HCT116 (cell line): ENCODE measurements at regions not wholly inside any gene's neighbourhood (a gene's known extent, or its start where the extent isn't known, plus 50 kb on each side); places are given as distances from the start of the nearest gene placed in this dataset.
A peak's percentile ranks its signal among the peaks of the same experiment; 100 is the strongest.

ENCODE experiments used
- ATAC-seq: fragments of 200-7000 bp; cut with Tn5 transposase; 2 replicates; pipeline ENCODE4 v1.9.1; 2020; ENCODE audit warnings: mild to moderate bottlenecking, moderate library complexity
- BruUV-seq: library from RNA; stranded (reverse); fragments of 400-500 nt; replicated peaks from 2 replicates; lab custom pipeline; 2021; lab: Mats Ljungman, UMichigan
- CTCF ChIA-PET: fragments of 300-600 bp; sonication (Branson Sonifier 250); formaldehyde crosslinking; loops from one replicate; lab custom pipeline; 2021; ENCODE audit warnings: antibody characterized with exemption; lab: Charles Lee
- POLR2A ChIA-PET: fragments of 300-600, 350-600 bp; sonication (Branson Sonifier 250); formaldehyde crosslinking; loops from one replicate; lab custom pipeline; 2021; ENCODE audit warnings: antibody characterized with exemption; lab: Charles Lee
- RAD21 ChIA-PET, 2 experiments: fragments of 300-600 bp; sonication (Branson Sonifier 250); formaldehyde crosslinking; loops; one replicate each; lab custom pipeline; 2023; ENCODE audit warnings: low total read pairs in 2 of 2; ENCODE audit not compliant: uncharacterized antibody in 2 of 2, unreplicated experiment in 2 of 2, low non-redundant PET in 1 of 2; lab: Charles Lee
- DNase-seq: peaks from one replicate; pipeline ENCODE4 v3.0.0-alpha.2; 2010; ENCODE audit warnings: low read depth, low spot score
- H2AFZ ChIP-seq: fragments of 200-600 bp; shearing (Covaris generic), sonication (generic); 2 replicates; pipeline ENCODE4 v1.6.1; 2017; ENCODE audit warnings: low read depth, mixed run types, mixed read lengths, antibody characterized with exemption, low read length; ENCODE audit not compliant: poor library complexity, severe bottlenecking
- H3K27ac ChIP-seq: 2 replicates; pipeline ENCODE4 v1.5.1; 2012; ENCODE audit warnings: low read depth, low read length
- H3K27me3 ChIP-seq: fragments of 200-600 bp; sonication (generic); 2 replicates; pipeline ENCODE4 v1.6.1; 2016; ENCODE audit warnings: mixed run types, low read length, mixed read lengths; ENCODE audit not compliant: insufficient read depth
- H3K36me3 ChIP-seq, 2 experiments: fragments of 200-500 bp in 1 of 2; fragments of 200-600 bp in 1 of 2; sonication (Bioruptor generic) in 1 of 2; sonication (generic) in 1 of 2; 2 replicates each; pipeline versions ENCODE4 v1.5.1 to v1.6.1; 2014 to 2016; ENCODE audit warnings: low read length in 2 of 2, inconsistent platforms in 1 of 2, mixed read lengths in 1 of 2, mixed run types in 1 of 2; ENCODE audit not compliant: insufficient read depth in 2 of 2, control insufficient read depth in 1 of 2
- H3K4me1 ChIP-seq, 2 experiments: fragments of 200-600 bp in 1 of 2; sonication (generic) in 1 of 2; 2 replicates each; pipeline versions ENCODE4 v1.5.1 to v1.6.1; 2012 to 2017; ENCODE audit warnings: low read length in 2 of 2, inconsistent platforms in 1 of 2, mild to moderate bottlenecking in 1 of 2, mixed read lengths in 1 of 2, mixed run types in 1 of 2, moderate library complexity in 1 of 2; ENCODE audit not compliant: insufficient read depth in 2 of 2, control insufficient read depth in 1 of 2
- H3K4me2 ChIP-seq: fragments of 200-600 bp; sonication (generic); 2 replicates; pipeline ENCODE4 v1.6.1; 2017; ENCODE audit warnings: mixed run types, low read length, mixed read lengths
- H3K4me3 ChIP-seq, 2 experiments: fragments of 200-600 bp in 1 of 2; sonication (generic) in 1 of 2; replicated peaks in 1 of 2; 2 replicates each; pipeline ENCODE4 v1.5.1; 2011 to 2016; ENCODE audit warnings: low read length in 2 of 2, control low read depth in 1 of 2, low read depth in 1 of 2, mild to moderate bottlenecking in 1 of 2, mixed read lengths in 1 of 2, mixed run types in 1 of 2
- H3K79me2 ChIP-seq: fragments of 200-600 bp; sonication (generic); 2 replicates; pipeline ENCODE4 v1.6.1; 2017; ENCODE audit warnings: mild to moderate bottlenecking, mixed run types, low read length, moderate library complexity, mixed read lengths; ENCODE audit not compliant: insufficient read depth
- H3K9ac ChIP-seq: fragments of 200-600 bp; sonication (generic); 2 replicates; pipeline ENCODE4 v1.6.1; 2016; ENCODE audit warnings: low read length, mixed read lengths
- H3K9me2 ChIP-seq: fragments of 200-600 bp; sonication (generic), shearing (Covaris generic); 2 replicates; pipeline ENCODE4 v1.6.1; 2017; ENCODE audit warnings: mixed run types, mild to moderate bottlenecking, moderate library complexity; ENCODE audit not compliant: insufficient read depth
- H3K9me3 ChIP-seq, 2 experiments: fragments of 200-500 bp in 1 of 2; fragments of 200-600 bp in 1 of 2; sonication (Bioruptor generic) in 1 of 2; sonication (generic) in 1 of 2; 2 replicates each; pipeline ENCODE4 v1.6.1; 2014 to 2017; ENCODE audit warnings: low read length in 2 of 2, mixed read lengths in 2 of 2, inconsistent platforms in 1 of 2, low read depth in 1 of 2, mild to moderate bottlenecking in 1 of 2, mixed run types in 1 of 2, moderate library complexity in 1 of 2; ENCODE audit not compliant: control insufficient read depth in 1 of 2, insufficient read depth in 1 of 2
- H4K20me1 ChIP-seq: fragments of 200-600 bp; sonication (generic), shearing (Covaris generic); 2 replicates; pipeline ENCODE4 v1.6.1; 2017; ENCODE audit warnings: mixed run types, mild to moderate bottlenecking, moderate library complexity; ENCODE audit not compliant: insufficient read depth
- CBX3 ChIP-seq: IDR thresholded peaks from 2 replicates; pipeline ENCODE4 v1.6.1; 2012; ENCODE audit warnings: low read depth
- CEBPB ChIP-seq: IDR thresholded peaks from 2 replicates; pipeline ENCODE4 v1.6.1; 2012; ENCODE audit warnings: low read depth
- EGR1 ChIP-seq: IDR thresholded peaks from 2 replicates; pipeline ENCODE4 v1.6.1; 2012; ENCODE audit warnings: low read depth
- ELF1 ChIP-seq: IDR thresholded peaks from 2 replicates; pipeline ENCODE4 v1.6.1; 2012; ENCODE audit warnings: low read depth, borderline replicate concordance
- EZH2phosphoT487 ChIP-seq: fragments of 200-600 bp; IDR thresholded peaks from 2 replicates; pipeline ENCODE4 v1.6.1; 2018; ENCODE audit warnings: antibody characterized with exemption, borderline replicate concordance
- FOSL1 ChIP-seq: IDR thresholded peaks from 2 replicates; pipeline ENCODE4 v1.6.1; 2012; ENCODE audit warnings: low read depth
- JUND ChIP-seq: IDR thresholded peaks from 2 replicates; pipeline ENCODE4 v1.6.1; 2012
- POLR2A ChIP-seq: IDR thresholded peaks from 2 replicates; pipeline ENCODE4 v1.7.0; 2011; ENCODE audit warnings: borderline replicate concordance; ENCODE audit not compliant: insufficient read depth, insufficient read length; ENCODE audit errors: extremely low read depth
- POLR2AphosphoS5 ChIP-seq: IDR thresholded peaks from 2 replicates; pipeline ENCODE4 v1.6.1; 2011; ENCODE audit warnings: mild to moderate bottlenecking, low read depth, low read length, moderate library complexity
- RAD21 ChIP-seq: IDR thresholded peaks from 2 replicates; pipeline ENCODE4 v1.6.1; 2012; ENCODE audit warnings: low read depth, mild to moderate bottlenecking
- SIN3A ChIP-seq: IDR thresholded peaks from 2 replicates; pipeline ENCODE4 v1.6.1; 2012; ENCODE audit warnings: low read depth
- SRF ChIP-seq: IDR thresholded peaks from 2 replicates; pipeline ENCODE4 v1.6.1; 2012; ENCODE audit warnings: low read depth
- YY1 ChIP-seq: IDR thresholded peaks from 2 replicates; pipeline ENCODE4 v1.6.1; 2011; ENCODE audit warnings: low read length, low read depth, moderate library complexity, mild to moderate bottlenecking; ENCODE audit not compliant: insufficient replicate concordance; ENCODE audit errors: extremely low read depth
- ZBTB33 ChIP-seq: IDR thresholded peaks from 2 replicates; pipeline ENCODE4 v1.6.1; 2011; ENCODE audit warnings: mild to moderate bottlenecking, low read length, moderate library complexity; ENCODE audit not compliant: insufficient replicate concordance; ENCODE audit errors: extremely low read depth
- ZFX ChIP-seq: fragments of 450-650 bp; IDR thresholded peaks from 2 replicates; pipeline ENCODE4 v1.6.1; 2017
- intact Hi-C: fragments of 100-400 bp; cut with micrococcal nuclease; formaldehyde crosslinking; loops from 2 replicates; pipeline ENCODE4 v1.10.0; 2022

DNA sequence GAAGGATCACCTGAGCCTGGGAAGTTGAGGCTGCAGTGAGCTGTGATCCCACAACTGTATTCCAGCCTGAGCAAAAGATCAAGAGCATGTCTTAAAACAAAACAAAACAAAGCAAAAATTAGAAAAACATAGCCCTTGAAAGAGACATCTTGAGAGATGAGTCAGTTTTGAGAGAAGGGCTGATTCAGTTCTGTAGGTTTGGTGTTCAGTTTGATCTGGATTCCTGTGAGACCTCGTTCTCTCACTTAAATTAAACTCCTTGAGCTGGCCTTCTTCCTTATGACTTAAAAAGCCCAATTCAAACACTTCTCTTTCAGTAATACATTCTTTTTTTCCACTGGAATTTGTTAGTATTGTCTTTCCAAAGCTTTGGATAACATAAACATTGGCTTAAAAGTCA lies 164.2 kb downstream of the NRIP1 start (continued):
- TF ChIP-seq EZH2phosphoT487 = no peak
- TF ChIP-seq POLR2AphosphoS5 = no peak
- TF ChIP-seq SIN3A = no peak
- TF ChIP-seq ZFX = no peak
- no peak for TF ChIP-seq EGR1
- no peak for TF ChIP-seq RAD21
- no peak for TF ChIP-seq JUND
- no peak for TF ChIP-seq ELF1
- TF ChIP-seq SRF = no peak
- TF ChIP-seq POLR2A = no peak
- no peak for TF ChIP-seq CBX3
- TF ChIP-seq ZBTB33 = no peak

- CTCF ChIA-PET = no interaction called here
These were observed 164.7 kb downstream of the NRIP1 start for GRCh38 chr21:14900058-14900457.

More at GRCh38 chr21:14900058-14900457, 164.7 kb downstream of the NRIP1 start:
- Histone ChIP-seq H3K27ac (peak overlapping the region; percentile 77), H3K27me3 (no peaks in the 10 kb centered on the region), H3K4me2 (peak overlapping the region; percentile 34), H4K20me1 (no peaks in the 10 kb centered on the region), H2AFZ (no peak overlapping the region), H3K4me1 (peaks cover 33 to 34% of the 10 kb centered on the region in 2 experiments), H3K36me3 (no peaks in the 10 kb centered on the region; a peak in 1 of 4 replicates), H3K9me2 (no peaks in the 10 kb centered on the region), H3K9me3 (peaks cover 0 to 5% of the 10 kb centered on the region in 2 experiments; a peak in 1 of 4 replicates), H3K4me3 (no peak overlapping the region), H3K79me2 (no peaks in the 10 kb centered on the region), H3K9ac (no peak overlapping the region)
- RAD21 ChIA-PET = no interaction called here
- intact Hi-C loops = no loop called here
- POLR2A ChIA-PET = no interaction called here
- TF ChIP-seq YY1 (no peak), CEBPB (no peak), FOSL1 (no peak), ZBTB33 (no peak), CBX3 (no peak)
- BruUV-seq = no TSS peak
- ATAC-seq = 0 out of 2 replicates have a peak, but pooled peaks have one; percentile 10
- no peak for DNase-seq
